Neural crest cell (in vitro differentiated cells): ENCODE measurements at regions not wholly inside any gene's neighbourhood (a gene's known extent, or its start where the extent isn't known, plus 50 kb on each side); places are given as distances from the start of the nearest gene placed in this dataset.

Experiments
- DNase-seq: peaks from one replicate; pipeline ENCODE4 v3.0.0; 2021; ENCODE audit warnings: low read depth, mixed read lengths, low spot score
- H3K27ac Mint-ChIP-seq: one replicate; pipeline ENCODE4 v1.8.0; 2021; ENCODE audit warnings: mild to moderate bottlenecking, mixed read lengths; ENCODE audit not compliant: unreplicated experiment
- H3K27me3 Mint-ChIP-seq: 2 replicates; pipeline ENCODE4 v1.8.0; 2021; ENCODE audit warnings: low read depth, mild to moderate bottlenecking, mixed read lengths
- H3K36me3 Mint-ChIP-seq: 2 replicates; pipeline ENCODE4 v1.8.0; 2021; ENCODE audit warnings: low read depth, mild to moderate bottlenecking, mixed read lengths
- H3K4me1 Mint-ChIP-seq: 2 replicates; pipeline ENCODE4 v1.8.0; 2021; ENCODE audit warnings: mixed read lengths
- H3K4me3 Mint-ChIP-seq: one replicate; pipeline ENCODE4 v1.8.0; 2021; ENCODE audit warnings: mild to moderate bottlenecking, mixed read lengths
- H3K9me3 Mint-ChIP-seq: 2 replicates; pipeline ENCODE4 v1.8.0; 2021; ENCODE audit warnings: mixed read lengths
- CTCF ChIP-seq: fragments of 200-600 bp; sonication (generic); conservative IDR thresholded peaks from 2 replicates; pipeline ENCODE4 v1.5.0; 2021; ENCODE audit warnings: antibody characterized with exemption, mild to moderate bottlenecking

DNA sequence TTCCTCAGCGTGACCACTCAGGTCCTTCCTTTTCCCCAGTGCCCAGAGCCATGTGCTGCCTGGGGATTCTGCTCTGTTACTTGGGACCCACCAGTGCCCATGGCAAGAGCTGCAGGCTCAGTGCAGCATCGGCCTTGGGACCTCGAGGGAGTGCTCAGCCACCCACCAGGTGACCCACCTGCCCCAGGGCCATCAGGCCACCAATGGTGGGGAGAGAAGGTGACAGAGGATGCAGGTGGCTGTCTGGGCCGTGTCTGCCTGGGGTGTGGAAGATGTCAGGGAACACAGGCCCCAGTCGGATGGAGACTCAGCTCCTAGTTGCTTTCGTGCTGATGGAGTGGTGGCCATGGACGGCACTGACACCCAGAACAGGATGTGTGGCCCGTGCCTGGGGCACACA, 104.7 kb upstream of the FAM20C start:
- Mint-ChIP-seq H3K4me3 (no peak overlapping the region), H3K9me3 (no peaks in the 10 kb centered on the region), H3K27me3 (no peaks in the 10 kb centered on the region), H3K4me1 (peaks cover 39% of the 10 kb centered on the region), H3K27ac (no peak overlapping the region), H3K36me3 (no peaks in the 10 kb centered on the region)
- no peak for DNase-seq
- TF ChIP-seq CTCF, result no peak

DNA sequence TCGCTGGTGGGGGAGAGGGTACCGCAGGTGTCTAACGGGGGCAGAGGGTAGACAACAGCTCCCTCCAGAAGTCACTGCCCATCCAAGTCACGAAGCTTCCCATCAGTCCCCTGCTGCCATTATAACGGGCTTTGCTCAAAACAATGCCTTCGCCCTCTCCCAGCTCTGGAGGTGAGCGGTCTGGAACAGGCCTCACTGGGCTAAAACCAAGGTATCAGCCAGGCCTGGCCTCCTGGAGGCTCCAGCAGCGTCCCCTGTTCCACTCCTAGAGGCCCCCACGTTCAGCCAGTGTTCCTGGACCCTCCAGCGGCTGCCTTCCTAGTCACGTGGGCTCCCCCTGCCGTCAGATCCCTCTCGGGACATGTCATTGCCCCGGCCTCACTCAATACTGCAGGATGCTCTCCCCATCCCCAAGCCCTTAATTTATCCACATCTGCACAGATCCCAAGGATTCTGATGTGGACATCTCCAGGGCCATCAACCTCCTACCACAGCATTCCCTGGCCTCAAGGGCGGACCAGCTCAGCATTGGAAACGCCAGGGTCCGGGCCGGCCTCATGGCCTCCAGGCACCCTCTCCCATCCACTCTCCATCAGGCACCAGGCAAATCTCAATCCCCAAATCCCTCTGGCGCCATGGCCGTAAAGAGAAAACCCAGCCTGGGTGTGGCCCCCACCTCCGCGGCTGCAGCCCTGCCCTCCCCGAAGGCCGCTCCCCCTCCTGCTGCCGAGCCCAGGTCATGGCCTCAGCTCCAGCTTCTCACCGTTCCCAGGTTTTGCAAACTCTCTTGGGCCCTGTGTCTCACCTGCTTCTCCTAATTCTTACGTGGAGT, 104.1 kb upstream of the FAM20C start:
- H3K27ac Mint-ChIP-seq, result peak overlapping the region; percentile 27
- H3K4me1 Mint-ChIP-seq, result peaks cover 34% of the 10 kb centered on the region
- H3K27me3 Mint-ChIP-seq, result no peaks in the 10 kb centered on the region
- no peaks in the 10 kb centered on the region for H3K36me3 Mint-ChIP-seq
- DNase-seq, result peak; percentile 22
- H3K4me3 Mint-ChIP-seq, result no peak overlapping the region
- H3K9me3 Mint-ChIP-seq, result no peaks in the 10 kb centered on the region
- no peak for TF ChIP-seq CTCF

- Mint-ChIP-seq H3K27ac (peak overlapping the region; percentile 21), H3K4me3 (no peak overlapping the region)
- DNase-seq, result no peak
Measured at GRCh38 chr7:88927-89231, 103.5 kb upstream of the FAM20C start.

GRCh38 chr7:89232-90019, 102.9 kb upstream of the FAM20C start:
- no peak for DNase-seq
- H3K36me3 Mint-ChIP-seq, result no peaks in the 10 kb centered on the region
- H3K27me3 Mint-ChIP-seq, result no peaks in the 10 kb centered on the region
- TF ChIP-seq CTCF, result no peak
- peaks cover 34% of the 10 kb centered on the region for H3K4me1 Mint-ChIP-seq
- peak overlapping the region; percentile 21 for H3K27ac Mint-ChIP-seq
- no peak overlapping the region for H3K4me3 Mint-ChIP-seq
- H3K9me3 Mint-ChIP-seq, result no peaks in the 10 kb centered on the region

More at GRCh38 chr7:88927-89231, 103.5 kb upstream of the FAM20C start:
- H3K4me1 Mint-ChIP-seq, result peaks cover 34% of the 10 kb centered on the region
- H3K9me3 Mint-ChIP-seq, result no peaks in the 10 kb centered on the region
- no peaks in the 10 kb centered on the region for H3K27me3 Mint-ChIP-seq
- no peak for TF ChIP-seq CTCF
- no peaks in the 10 kb centered on the region for H3K36me3 Mint-ChIP-seq

GRCh38 chr7:90111-91063, 102.0 kb upstream of the FAM20C start:
- TF ChIP-seq CTCF, result no peak
- no peaks in the 10 kb centered on the region for H3K27me3 Mint-ChIP-seq
- no peaks in the 10 kb centered on the region for H3K9me3 Mint-ChIP-seq
- no peaks in the 10 kb centered on the region for H3K36me3 Mint-ChIP-seq
- no peak for DNase-seq
- no peak overlapping the region for H3K4me3 Mint-ChIP-seq
- peaks cover 30% of the 10 kb centered on the region for H3K4me1 Mint-ChIP-seq
- no peak overlapping the region for H3K27ac Mint-ChIP-seq
